ENCODE measurements at regions not wholly inside any gene's neighbourhood (a gene's known extent, or its start where the extent isn't known, plus 50 kb on each side); places are given as distances from the start of the nearest gene placed in this dataset.

DNA sequence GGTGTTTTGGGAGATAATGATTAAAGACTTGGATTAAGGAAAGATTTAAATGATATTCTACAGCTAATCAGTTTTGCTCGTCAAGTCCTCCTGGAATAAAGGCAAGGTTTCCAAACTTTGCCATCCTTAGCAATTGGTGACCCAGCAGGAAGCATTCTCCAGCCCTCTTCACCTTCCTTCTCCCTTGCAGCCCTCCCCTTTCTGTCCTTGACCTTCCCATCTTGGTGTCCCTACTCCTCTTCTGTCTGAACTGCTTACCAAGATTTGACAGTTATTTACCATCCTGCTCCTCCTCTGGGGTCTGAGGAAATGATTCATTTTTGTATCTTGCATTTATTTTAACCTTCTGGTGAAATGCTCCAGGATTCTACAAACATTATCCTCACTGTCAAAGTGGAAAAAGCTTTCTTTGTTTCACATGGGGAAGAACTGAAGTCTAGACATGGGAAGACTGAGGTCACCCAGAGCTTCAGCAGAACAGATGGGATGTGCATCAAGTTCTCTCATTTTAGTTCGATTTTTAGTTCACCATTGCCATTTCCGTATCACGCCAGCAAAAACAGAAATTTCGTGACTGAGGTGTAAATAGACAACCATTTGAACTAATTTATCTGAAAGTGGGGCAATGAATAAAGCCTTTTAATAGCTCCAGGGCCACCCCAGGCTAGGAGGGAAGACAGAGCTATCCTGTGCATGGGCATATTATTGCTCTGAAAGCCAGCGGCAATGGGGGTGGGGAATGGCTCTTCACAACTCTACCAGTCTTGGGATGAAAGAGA lies 504.4 kb upstream of the PLXNA2 start:
- no peak overlapping the region for H3K4me2 ChIP-seq
- Mint-ChIP-seq H3K36me3 (ENCODE audit: low read depth) (no peaks in the 10 kb centered on the region), H3K27me3 (ENCODE audit: insufficient read depth, low read depth, poor library complexity) (no peaks in the 10 kb centered on the region), H3K4me1 (no peaks in the 10 kb centered on the region), H3K9me3 (no peaks in the 10 kb centered on the region), H3K4me3 (no peak overlapping the region), H3K27ac (no peak overlapping the region)
- no peak for DNase-seq (ENCODE audit: low spot score)
- no peak for TF ChIP-seq CTCF (conservative IDR thresholded peaks at IDR 0.05; ENCODE audit: low read depth in 2 of 2)
- no peak overlapping the region for H3K27ac ChIP-seq (ENCODE audit: low read depth)
- H3K27me3 ChIP-seq (ENCODE audit: insufficient read depth) = no peaks in the 10 kb centered on the region
- H3K4me1 ChIP-seq (ENCODE audit: insufficient read depth) = no peaks in the 10 kb centered on the region
- H4K20me1 ChIP-seq (replicated peaks; ENCODE audit: insufficient read depth) = no peaks in the 10 kb centered on the region
- no peak for ATAC-seq
- no peak overlapping the region for H3K4me3 ChIP-seq
- no peaks in the 10 kb centered on the region for H3K36me3 ChIP-seq (ENCODE audit: insufficient read depth)
- H3K79me2 ChIP-seq (replicated peaks; ENCODE audit: insufficient read depth) = no peaks in the 10 kb centered on the region
- H2AFZ ChIP-seq = no peak overlapping the region; the same call in 1 of the 2 replicates
- H3K9me2 ChIP-seq (ENCODE audit: insufficient read depth) = no peaks in the 10 kb centered on the region; the same call in 1 of the 2 replicates
- H3F3A ChIP-seq (replicated peaks; ENCODE audit: low read depth) = no peaks in the 10 kb centered on the region

- no peaks in the 10 kb centered on the region for H3F3A ChIP-seq (replicated peaks; ENCODE audit: low read depth)
- no peak overlapping the region for H3K4me3 ChIP-seq
- Mint-ChIP-seq H3K4me1 (no peaks in the 10 kb centered on the region; the same call in 2 of the 3 replicates), H3K36me3 (ENCODE audit: low read depth) (no peaks in the 10 kb centered on the region), H3K27ac (no peak overlapping the region), H3K4me3 (no peak overlapping the region), H3K9me3 (no peaks in the 10 kb centered on the region), H3K27me3 (ENCODE audit: insufficient read depth, low read depth, poor library complexity) (no peaks in the 10 kb centered on the region)
- H2AFZ ChIP-seq = no peak overlapping the region
- TF ChIP-seq EZH2 (IDR thresholded peaks at IDR 0.05; ENCODE audit: low read depth, unreplicated experiment) (no peak), ZNF114 (CRISPR knock-in tag; IDR thresholded peaks at IDR 0.05) (no peak), NANOG (IDR thresholded peaks at IDR 0.05; ENCODE audit: borderline replicate concordance) (no peak), POLR2AphosphoS5 (IDR thresholded peaks at IDR 0.05; ENCODE audit: low read depth) (no peak), ZNF331 (CRISPR knock-in tag; IDR thresholded peaks at IDR 0.05; ENCODE audit: low read depth) (no peak), EZH2phosphoT487 (IDR thresholded peaks at IDR 0.05; ENCODE audit: unreplicated experiment) (no peak), CTCF (conservative IDR thresholded peaks at IDR 0.05; ENCODE audit: low read depth in 2 of 2) (no peak), JUNB (IDR thresholded peaks at IDR 0.05; ENCODE audit: unreplicated experiment) (no peak), CREB1 (CRISPR knock-in tag; IDR thresholded peaks at IDR 0.05; ENCODE audit: low read depth) (no peak)
- TF ChIP-seq, protein P1, sequence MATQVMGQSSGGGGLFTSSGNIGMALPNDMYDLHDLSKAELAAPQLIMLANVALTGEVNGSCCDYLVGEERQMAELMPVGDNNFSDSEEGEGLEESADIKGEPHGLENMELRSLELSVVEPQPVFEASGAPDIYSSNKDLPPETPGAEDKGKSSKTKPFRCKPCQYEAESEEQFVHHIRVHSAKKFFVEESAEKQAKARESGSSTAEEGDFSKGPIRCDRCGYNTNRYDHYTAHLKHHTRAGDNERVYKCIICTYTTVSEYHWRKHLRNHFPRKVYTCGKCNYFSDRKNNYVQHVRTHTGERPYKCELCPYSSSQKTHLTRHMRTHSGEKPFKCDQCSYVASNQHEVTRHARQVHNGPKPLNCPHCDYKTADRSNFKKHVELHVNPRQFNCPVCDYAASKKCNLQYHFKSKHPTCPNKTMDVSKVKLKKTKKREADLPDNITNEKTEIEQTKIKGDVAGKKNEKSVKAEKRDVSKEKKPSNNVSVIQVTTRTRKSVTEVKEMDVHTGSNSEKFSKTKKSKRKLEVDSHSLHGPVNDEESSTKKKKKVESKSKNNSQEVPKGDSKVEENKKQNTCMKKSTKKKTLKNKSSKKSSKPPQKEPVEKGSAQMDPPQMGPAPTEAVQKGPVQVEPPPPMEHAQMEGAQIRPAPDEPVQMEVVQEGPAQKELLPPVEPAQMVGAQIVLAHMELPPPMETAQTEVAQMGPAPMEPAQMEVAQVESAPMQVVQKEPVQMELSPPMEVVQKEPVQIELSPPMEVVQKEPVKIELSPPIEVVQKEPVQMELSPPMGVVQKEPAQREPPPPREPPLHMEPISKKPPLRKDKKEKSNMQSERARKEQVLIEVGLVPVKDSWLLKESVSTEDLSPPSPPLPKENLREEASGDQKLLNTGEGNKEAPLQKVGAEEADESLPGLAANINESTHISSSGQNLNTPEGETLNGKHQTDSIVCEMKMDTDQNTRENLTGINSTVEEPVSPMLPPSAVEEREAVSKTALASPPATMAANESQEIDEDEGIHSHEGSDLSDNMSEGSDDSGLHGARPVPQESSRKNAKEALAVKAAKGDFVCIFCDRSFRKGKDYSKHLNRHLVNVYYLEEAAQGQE (IDR thresholded peaks at IDR 0.05; ENCODE audit: unreplicated experiment) = no peak
- TF ChIP-seq, protein P2, sequence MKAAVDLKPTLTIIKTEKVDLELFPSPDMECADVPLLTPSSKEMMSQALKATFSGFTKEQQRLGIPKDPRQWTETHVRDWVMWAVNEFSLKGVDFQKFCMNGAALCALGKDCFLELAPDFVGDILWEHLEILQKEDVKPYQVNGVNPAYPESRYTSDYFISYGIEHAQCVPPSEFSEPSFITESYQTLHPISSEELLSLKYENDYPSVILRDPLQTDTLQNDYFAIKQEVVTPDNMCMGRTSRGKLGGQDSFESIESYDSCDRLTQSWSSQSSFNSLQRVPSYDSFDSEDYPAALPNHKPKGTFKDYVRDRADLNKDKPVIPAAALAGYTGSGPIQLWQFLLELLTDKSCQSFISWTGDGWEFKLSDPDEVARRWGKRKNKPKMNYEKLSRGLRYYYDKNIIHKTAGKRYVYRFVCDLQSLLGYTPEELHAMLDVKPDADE (IDR thresholded peaks at IDR 0.05) = no peak
- H3K79me2 ChIP-seq (replicated peaks; ENCODE audit: insufficient read depth) = no peaks in the 10 kb centered on the region
- DNase-seq (ENCODE audit: low spot score) (no peak), ATAC-seq (no peak)
- H4K20me1 ChIP-seq (replicated peaks; ENCODE audit: insufficient read depth) = no peaks in the 10 kb centered on the region
- peaks cover 4% of the 10 kb centered on the region; the same call in 1 of the 2 replicates for H3K9me2 ChIP-seq (ENCODE audit: insufficient read depth)
- no peaks in the 10 kb centered on the region for H3K27me3 ChIP-seq (ENCODE audit: insufficient read depth)
- H3K27ac ChIP-seq (ENCODE audit: low read depth) = no peak overlapping the region
- no peaks in the 10 kb centered on the region for H3K4me1 ChIP-seq (ENCODE audit: insufficient read depth)
- no peak overlapping the region for H3K4me2 ChIP-seq
- H3K36me3 ChIP-seq (ENCODE audit: insufficient read depth) = no peaks in the 10 kb centered on the region
Measured at GRCh38 chr1:208756339-208756981, 512.3 kb upstream of the PLXNA2 start.

Measured in GM23338 (cell line).